H1 (cell line): ENCODE measurements at regions not wholly inside any gene's neighbourhood (a gene's known extent, or its start where the extent isn't known, plus 50 kb on each side); places are given as distances from the start of the nearest gene placed in this dataset.

Experiments
- ATF2 ChIP-seq: IDR thresholded peaks from 2 replicates; pipeline ENCODE4 v1.6.1; 2012; ENCODE audit warnings: low read length, inconsistent platforms
- EZH2 ChIP-seq: fragments of 200-600 bp; sonication (generic); IDR thresholded peaks from 2 replicates; pipeline ENCODE4 v1.7.1; 2012; ENCODE audit warnings: low read depth, mild to moderate bottlenecking, moderate library complexity, low read length, inconsistent platforms; ENCODE audit not compliant: severe bottlenecking
- GTF2F1 ChIP-seq: IDR thresholded peaks from 2 replicates; pipeline ENCODE4 v1.6.1; 2012; ENCODE audit warnings: low read depth, low read length, improper control_type of control experiment, borderline replicate concordance
- NANOG ChIP-seq: IDR thresholded peaks from 2 replicates; pipeline ENCODE4 v1.6.1; 2011; ENCODE audit warnings: low read length, low read depth, mild to moderate bottlenecking, inconsistent platforms; ENCODE audit not compliant: insufficient read depth, poor library complexity, severe bottlenecking
- RAD21 ChIP-seq, 2 experiments: IDR thresholded peaks in 1 of 2; conservative IDR thresholded peaks in 1 of 2; 2 replicates each; pipeline ENCODE4 v1.6.1; 2011; ENCODE audit warnings: low read depth in 2 of 2, low read length in 2 of 2, improper control_type of control experiment in 1 of 2, inconsistent platforms in 1 of 2, mild to moderate bottlenecking in 1 of 2, moderate library complexity in 1 of 2
- TF ChIP-seq, protein P1 (sequence below): fragments of 300-600 bp; sonication (generic); IDR thresholded peaks from 2 replicates; pipeline ENCODE4 v1.7.1; 2012; ENCODE audit warnings: low read length, moderate library complexity, mild to moderate bottlenecking, inconsistent platforms; ENCODE audit not compliant: insufficient replicate concordance

GRCh38 chr12:97943359-97943758, 480.8 kb downstream of the RMST start (continued):
- TF ChIP-seq ATF2 (no peak), RAD21 (IDR thresholded peaks at IDR 0.05 in 1 of 2, conservative IDR thresholded peaks at IDR 0.05 in 1 of 2; ENCODE audit: low read depth in 2 of 2, low read length in 2 of 2) (peak; percentile 18 to 30; a peak in 3 of 4 replicates), GTF2F1 (no peak), NANOG (no peak), EZH2 (no peak)
- TF ChIP-seq, protein P1, sequence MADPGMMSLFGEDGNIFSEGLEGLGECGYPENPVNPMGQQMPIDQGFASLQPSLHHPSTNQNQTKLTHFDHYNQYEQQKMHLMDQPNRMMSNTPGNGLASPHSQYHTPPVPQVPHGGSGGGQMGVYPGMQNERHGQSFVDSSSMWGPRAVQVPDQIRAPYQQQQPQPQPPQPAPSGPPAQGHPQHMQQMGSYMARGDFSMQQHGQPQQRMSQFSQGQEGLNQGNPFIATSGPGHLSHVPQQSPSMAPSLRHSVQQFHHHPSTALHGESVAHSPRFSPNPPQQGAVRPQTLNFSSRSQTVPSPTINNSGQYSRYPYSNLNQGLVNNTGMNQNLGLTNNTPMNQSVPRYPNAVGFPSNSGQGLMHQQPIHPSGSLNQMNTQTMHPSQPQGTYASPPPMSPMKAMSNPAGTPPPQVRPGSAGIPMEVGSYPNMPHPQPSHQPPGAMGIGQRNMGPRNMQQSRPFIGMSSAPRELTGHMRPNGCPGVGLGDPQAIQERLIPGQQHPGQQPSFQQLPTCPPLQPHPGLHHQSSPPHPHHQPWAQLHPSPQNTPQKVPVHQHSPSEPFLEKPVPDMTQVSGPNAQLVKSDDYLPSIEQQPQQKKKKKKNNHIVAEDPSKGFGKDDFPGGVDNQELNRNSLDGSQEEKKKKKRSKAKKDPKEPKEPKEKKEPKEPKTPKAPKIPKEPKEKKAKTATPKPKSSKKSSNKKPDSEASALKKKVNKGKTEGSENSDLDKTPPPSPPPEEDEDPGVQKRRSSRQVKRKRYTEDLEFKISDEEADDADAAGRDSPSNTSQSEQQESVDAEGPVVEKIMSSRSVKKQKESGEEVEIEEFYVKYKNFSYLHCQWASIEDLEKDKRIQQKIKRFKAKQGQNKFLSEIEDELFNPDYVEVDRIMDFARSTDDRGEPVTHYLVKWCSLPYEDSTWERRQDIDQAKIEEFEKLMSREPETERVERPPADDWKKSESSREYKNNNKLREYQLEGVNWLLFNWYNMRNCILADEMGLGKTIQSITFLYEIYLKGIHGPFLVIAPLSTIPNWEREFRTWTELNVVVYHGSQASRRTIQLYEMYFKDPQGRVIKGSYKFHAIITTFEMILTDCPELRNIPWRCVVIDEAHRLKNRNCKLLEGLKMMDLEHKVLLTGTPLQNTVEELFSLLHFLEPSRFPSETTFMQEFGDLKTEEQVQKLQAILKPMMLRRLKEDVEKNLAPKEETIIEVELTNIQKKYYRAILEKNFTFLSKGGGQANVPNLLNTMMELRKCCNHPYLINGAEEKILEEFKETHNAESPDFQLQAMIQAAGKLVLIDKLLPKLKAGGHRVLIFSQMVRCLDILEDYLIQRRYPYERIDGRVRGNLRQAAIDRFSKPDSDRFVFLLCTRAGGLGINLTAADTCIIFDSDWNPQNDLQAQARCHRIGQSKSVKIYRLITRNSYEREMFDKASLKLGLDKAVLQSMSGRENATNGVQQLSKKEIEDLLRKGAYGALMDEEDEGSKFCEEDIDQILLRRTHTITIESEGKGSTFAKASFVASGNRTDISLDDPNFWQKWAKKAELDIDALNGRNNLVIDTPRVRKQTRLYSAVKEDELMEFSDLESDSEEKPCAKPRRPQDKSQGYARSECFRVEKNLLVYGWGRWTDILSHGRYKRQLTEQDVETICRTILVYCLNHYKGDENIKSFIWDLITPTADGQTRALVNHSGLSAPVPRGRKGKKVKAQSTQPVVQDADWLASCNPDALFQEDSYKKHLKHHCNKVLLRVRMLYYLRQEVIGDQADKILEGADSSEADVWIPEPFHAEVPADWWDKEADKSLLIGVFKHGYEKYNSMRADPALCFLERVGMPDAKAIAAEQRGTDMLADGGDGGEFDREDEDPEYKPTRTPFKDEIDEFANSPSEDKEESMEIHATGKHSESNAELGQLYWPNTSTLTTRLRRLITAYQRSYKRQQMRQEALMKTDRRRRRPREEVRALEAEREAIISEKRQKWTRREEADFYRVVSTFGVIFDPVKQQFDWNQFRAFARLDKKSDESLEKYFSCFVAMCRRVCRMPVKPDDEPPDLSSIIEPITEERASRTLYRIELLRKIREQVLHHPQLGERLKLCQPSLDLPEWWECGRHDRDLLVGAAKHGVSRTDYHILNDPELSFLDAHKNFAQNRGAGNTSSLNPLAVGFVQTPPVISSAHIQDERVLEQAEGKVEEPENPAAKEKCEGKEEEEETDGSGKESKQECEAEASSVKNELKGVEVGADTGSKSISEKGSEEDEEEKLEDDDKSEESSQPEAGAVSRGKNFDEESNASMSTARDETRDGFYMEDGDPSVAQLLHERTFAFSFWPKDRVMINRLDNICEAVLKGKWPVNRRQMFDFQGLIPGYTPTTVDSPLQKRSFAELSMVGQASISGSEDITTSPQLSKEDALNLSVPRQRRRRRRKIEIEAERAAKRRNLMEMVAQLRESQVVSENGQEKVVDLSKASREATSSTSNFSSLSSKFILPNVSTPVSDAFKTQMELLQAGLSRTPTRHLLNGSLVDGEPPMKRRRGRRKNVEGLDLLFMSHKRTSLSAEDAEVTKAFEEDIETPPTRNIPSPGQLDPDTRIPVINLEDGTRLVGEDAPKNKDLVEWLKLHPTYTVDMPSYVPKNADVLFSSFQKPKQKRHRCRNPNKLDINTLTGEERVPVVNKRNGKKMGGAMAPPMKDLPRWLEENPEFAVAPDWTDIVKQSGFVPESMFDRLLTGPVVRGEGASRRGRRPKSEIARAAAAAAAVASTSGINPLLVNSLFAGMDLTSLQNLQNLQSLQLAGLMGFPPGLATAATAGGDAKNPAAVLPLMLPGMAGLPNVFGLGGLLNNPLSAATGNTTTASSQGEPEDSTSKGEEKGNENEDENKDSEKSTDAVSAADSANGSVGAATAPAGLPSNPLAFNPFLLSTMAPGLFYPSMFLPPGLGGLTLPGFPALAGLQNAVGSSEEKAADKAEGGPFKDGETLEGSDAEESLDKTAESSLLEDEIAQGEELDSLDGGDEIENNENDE = no peak
- TF ChIP-seq, all 59 proteins: peak for 2
